PC-3 (cell line): ENCODE measurements at regions not wholly inside any gene's neighbourhood (a gene's known extent, or its start where the extent isn't known, plus 50 kb on each side); places are given as distances from the start of the nearest gene placed in this dataset.
"Not testable (repeated sequence)": the region's sequence is repeated elsewhere in the genome, so short reads cannot be mapped to it uniquely, and the experiment has no call there.

Experiments used
- ATAC-seq: fragments of 200-7000 bp; cut with Tn5 transposase; 2 replicates; pipeline ENCODE4 v1.9.1; 2020; ENCODE audit warnings: mild to moderate bottlenecking, moderate library complexity
- BruUV-seq: library from RNA; stranded (reverse); fragments of 400-500 nt; replicated peaks from 2 replicates; lab custom pipeline; 2021; lab: Mats Ljungman, UMichigan
- CTCF ChIA-PET: fragments of 300-600 bp; sonication (Branson Sonifier 250); formaldehyde crosslinking; loops from one replicate; lab custom pipeline; 2022; ENCODE audit warnings: antibody characterized with exemption; lab: Charles Lee
- POLR2A ChIA-PET: fragments of 300-600 bp; sonication (Branson Sonifier 250); formaldehyde crosslinking; loops from one replicate; lab custom pipeline; 2022; ENCODE audit warnings: antibody characterized with exemption; ENCODE audit not compliant: unreplicated experiment; lab: Charles Lee
- DNase-seq: peaks from one replicate; pipeline ENCODE4 v3.0.0-alpha.2; 2015
- H2AFZ ChIP-seq: fragments of 300-600 bp; sonication (generic); 2 replicates; pipeline ENCODE4 v1.6.0; 2016; ENCODE audit warnings: antibody characterized with exemption, low read length
- H3F3A ChIP-seq: fragments of 300-600 bp; sonication (generic); one replicate; pipeline ENCODE4 v1.6.0; 2017; ENCODE audit warnings: antibody characterized with exemption, low read length, control low read depth, mild to moderate bottlenecking; ENCODE audit not compliant: unreplicated experiment
- H3K27ac ChIP-seq: fragments of 300-600 bp; sonication (generic); 2 replicates; pipeline ENCODE4 v1.5.1; 2016; ENCODE audit warnings: mild to moderate bottlenecking, low read length
- H3K27me3 ChIP-seq: fragments of 300-600 bp; sonication (generic); 2 replicates; pipeline ENCODE4 v1.6.1; 2016; ENCODE audit warnings: low read length, mixed read lengths
- H3K36me3 ChIP-seq: fragments of 300-600 bp; sonication (generic); 2 replicates; pipeline ENCODE4 v1.6.1; 2016; ENCODE audit warnings: low read depth, mixed run types, low read length, mixed read lengths
- H3K4me1 ChIP-seq: fragments of 300-600 bp; sonication (generic); 2 replicates; pipeline ENCODE4 v1.5.1; 2016; ENCODE audit warnings: low read length; ENCODE audit not compliant: insufficient read depth
- H3K4me2 ChIP-seq: fragments of 300-600 bp; sonication (generic); 2 replicates; pipeline ENCODE4 v1.6.0; 2016; ENCODE audit warnings: low read length
- H3K4me3 ChIP-seq: fragments of 300-600 bp; sonication (generic); 2 replicates; pipeline ENCODE4 v1.5.1; 2016; ENCODE audit warnings: mild to moderate bottlenecking, low read length, mixed read lengths
- H3K79me2 ChIP-seq: fragments of 300-600 bp; sonication (generic); 2 replicates; pipeline ENCODE4 v1.6.1; 2017; ENCODE audit warnings: low read length, mixed read lengths
- H3K9ac ChIP-seq: fragments of 300-600 bp; sonication (generic); 2 replicates; pipeline ENCODE4 v1.6.0; 2016; ENCODE audit warnings: mild to moderate bottlenecking, low read length
- H3K9me2 ChIP-seq: fragments of 300-600 bp; sonication (generic); replicated peaks from 2 replicates; pipeline ENCODE4 v1.6.1; 2016; ENCODE audit warnings: mixed run types, low read length, mixed read lengths
- H3K9me3 ChIP-seq: fragments of 300-600 bp; sonication (generic); 2 replicates; pipeline ENCODE4 v1.6.1; 2016; ENCODE audit warnings: low read length, mixed read lengths
- H4K20me1 ChIP-seq: fragments of 300-600 bp; sonication (generic); 2 replicates; pipeline ENCODE4 v1.6.1; 2016; ENCODE audit warnings: low read length, mixed read lengths
- intact Hi-C: fragments of 100-400 bp; cut with micrococcal nuclease; formaldehyde crosslinking; loops from 2 replicates; pipeline ENCODE4 v1.9.0; 2023

DNA sequence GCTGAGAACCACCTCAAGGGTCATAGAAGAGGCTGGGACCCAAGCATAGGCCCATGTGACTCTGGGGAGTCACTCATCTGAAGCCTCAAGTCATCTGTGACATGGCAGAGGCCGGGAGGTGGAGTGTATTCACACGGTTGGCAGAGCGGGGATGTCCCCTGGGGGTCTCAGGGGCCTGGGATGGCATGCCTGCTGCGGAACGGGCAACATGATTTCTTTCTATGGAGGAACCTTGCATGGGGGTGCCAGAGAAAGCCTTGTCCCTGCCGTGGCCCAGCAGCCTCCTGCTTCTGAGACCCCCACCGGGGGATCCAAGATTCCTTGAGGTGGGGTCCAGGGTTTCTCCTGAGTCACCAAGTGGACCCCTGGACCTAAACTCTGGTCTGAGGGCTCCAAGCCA is 173.7 kb upstream of the TPTE start:
- H3K4me2 ChIP-seq, H4K20me1 ChIP-seq, H3K27ac ChIP-seq, H3F3A ChIP-seq, DNase-seq, H2AFZ ChIP-seq, intact Hi-C loops, H3K4me1 ChIP-seq, H3K4me3 ChIP-seq, H3K9me2 ChIP-seq, CTCF ChIA-PET, H3K79me2 ChIP-seq, H3K27me3 ChIP-seq, ATAC-seq, H3K36me3 ChIP-seq, H3K9ac ChIP-seq, POLR2A ChIA-PET, BruUV-seq: not testable (repeated sequence)
- H3K9me3 ChIP-seq: peaks cover 35% of the 10 kb centered on the region

DNA sequence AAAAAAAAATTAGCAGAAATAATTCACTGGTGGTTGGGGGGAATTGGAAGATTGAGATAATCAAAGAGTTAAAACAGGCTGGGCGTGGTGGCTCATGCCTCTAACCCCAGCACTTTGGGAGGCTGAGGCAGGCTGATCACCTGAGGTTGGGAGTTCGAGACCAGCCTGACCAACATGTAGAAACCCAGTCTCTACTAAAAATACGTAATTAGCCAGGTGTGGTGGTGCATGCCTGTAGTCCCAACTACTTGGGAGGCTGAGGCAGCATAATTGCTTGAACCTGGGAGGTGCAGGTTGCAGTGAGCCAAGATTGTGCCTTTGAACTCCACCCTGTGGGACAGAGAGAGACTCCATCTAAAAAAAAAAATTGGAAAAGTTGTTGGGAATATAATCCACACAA is 173.2 kb upstream of the TPTE start:
- CTCF ChIA-PET, H3K4me2 ChIP-seq, H3K4me3 ChIP-seq, DNase-seq, H3K27me3 ChIP-seq, H3F3A ChIP-seq, H3K9ac ChIP-seq, BruUV-seq, POLR2A ChIA-PET, H4K20me1 ChIP-seq, H3K27ac ChIP-seq, H2AFZ ChIP-seq, H3K36me3 ChIP-seq, ATAC-seq, H3K9me2 ChIP-seq, intact Hi-C loops, H3K79me2 ChIP-seq, H3K4me1 ChIP-seq: not testable (repeated sequence)
- peaks cover 35% of the 10 kb centered on the region for H3K9me3 ChIP-seq

DNA sequence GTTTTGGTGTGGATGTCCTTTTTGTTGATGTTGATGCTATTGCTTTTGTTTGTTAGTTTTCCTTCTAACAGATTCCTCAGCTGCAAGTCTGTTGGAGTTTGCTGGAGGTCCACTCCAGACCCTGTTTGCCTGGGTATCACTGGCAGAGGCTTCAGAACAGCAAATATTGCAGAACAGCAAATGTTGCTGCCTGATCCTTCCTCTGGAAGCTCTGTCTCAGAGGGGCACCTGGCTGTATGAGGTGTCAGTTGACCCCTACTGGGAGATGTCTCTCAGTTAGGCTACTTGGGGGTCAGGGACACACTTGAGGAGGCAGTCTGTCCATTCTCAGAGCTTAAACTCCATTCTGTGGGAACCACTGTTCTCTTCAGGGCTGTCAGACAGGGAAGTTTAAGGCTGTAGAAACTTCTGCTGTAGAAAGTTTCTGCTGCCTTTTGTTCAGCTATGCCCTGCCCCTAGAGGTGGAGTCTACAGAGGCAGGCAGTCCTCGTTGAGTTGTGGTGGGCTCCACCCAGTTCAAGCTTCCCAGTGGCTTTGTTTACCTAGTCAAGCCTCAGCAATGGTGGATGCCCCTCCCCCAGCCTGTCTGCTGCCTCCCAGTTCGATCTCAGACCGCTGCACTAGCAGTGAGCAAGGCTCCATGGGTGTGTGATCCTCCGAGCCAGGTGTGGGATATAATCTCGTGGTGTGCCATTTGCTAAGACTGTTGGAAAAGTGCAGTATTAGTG is 166.4 kb upstream of the TPTE start:
- H3K4me1 ChIP-seq, H3K9ac ChIP-seq, H2AFZ ChIP-seq, H4K20me1 ChIP-seq, H3K4me2 ChIP-seq, H3K4me3 ChIP-seq, intact Hi-C loops, H3K36me3 ChIP-seq, BruUV-seq, H3K79me2 ChIP-seq, POLR2A ChIA-PET, DNase-seq, CTCF ChIA-PET, H3K27ac ChIP-seq, H3F3A ChIP-seq, ATAC-seq, H3K27me3 ChIP-seq, H3K9me2 ChIP-seq: not testable (repeated sequence)
- peaks cover 36% of the 10 kb centered on the region for H3K9me3 ChIP-seq

DNA sequence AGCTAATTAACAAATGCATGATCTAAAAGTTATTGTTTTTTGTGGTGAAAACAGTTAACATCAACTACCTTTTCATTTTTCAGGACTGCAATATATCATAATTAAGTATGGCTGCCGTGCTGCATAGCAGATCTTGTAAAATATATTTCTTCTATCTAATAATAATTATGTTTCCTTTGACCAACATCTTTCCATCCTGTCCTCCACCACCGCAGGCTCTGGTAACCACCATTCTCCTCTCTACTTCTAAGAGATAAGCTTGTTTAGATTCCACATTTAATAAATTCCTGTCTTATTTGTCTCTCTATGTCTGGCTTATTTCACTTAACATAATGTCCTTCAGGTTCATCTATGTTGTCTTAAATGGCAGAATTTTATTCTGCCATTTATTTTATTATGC is 162.3 kb upstream of the TPTE start:
- CTCF ChIA-PET, H3K4me3 ChIP-seq, ATAC-seq, H2AFZ ChIP-seq, H3F3A ChIP-seq, H3K27ac ChIP-seq, POLR2A ChIA-PET, H3K9ac ChIP-seq, H3K4me2 ChIP-seq, H3K36me3 ChIP-seq, BruUV-seq, H3K79me2 ChIP-seq, H4K20me1 ChIP-seq, H3K4me1 ChIP-seq, intact Hi-C loops, H3K9me2 ChIP-seq, H3K27me3 ChIP-seq: not testable (repeated sequence)
- peak; percentile 1 for DNase-seq
- peaks cover 45% of the 10 kb centered on the region for H3K9me3 ChIP-seq

DNA sequence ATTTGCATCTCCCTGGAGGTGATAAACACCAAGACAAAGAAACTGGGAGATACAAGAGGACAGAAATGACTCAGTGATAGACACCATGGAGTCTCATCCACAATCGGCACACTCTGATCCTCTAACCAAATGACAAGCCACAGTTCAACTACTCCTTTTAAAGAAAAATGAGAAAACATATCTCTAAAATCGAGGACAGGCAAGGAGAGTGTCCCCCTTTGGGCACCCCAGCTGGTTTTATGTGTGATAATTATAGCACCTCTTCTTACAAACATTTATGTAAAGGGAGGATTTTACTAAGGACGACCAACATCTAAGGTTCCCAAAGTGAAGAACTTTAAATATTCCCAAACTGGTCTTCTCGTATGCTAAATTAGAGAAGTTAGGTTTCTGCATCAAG is 161.5 kb upstream of the TPTE start:
- intact Hi-C loops, H3F3A ChIP-seq, CTCF ChIA-PET, H3K9me2 ChIP-seq, H3K4me3 ChIP-seq, H4K20me1 ChIP-seq, H2AFZ ChIP-seq, H3K79me2 ChIP-seq, ATAC-seq, POLR2A ChIA-PET, H3K27ac ChIP-seq, H3K4me2 ChIP-seq, H3K36me3 ChIP-seq, H3K9ac ChIP-seq, H3K4me1 ChIP-seq, BruUV-seq, H3K27me3 ChIP-seq: not testable (repeated sequence)
- peak; percentile 3 for DNase-seq
- H3K9me3 ChIP-seq: peaks cover 41% of the 10 kb centered on the region

DNA sequence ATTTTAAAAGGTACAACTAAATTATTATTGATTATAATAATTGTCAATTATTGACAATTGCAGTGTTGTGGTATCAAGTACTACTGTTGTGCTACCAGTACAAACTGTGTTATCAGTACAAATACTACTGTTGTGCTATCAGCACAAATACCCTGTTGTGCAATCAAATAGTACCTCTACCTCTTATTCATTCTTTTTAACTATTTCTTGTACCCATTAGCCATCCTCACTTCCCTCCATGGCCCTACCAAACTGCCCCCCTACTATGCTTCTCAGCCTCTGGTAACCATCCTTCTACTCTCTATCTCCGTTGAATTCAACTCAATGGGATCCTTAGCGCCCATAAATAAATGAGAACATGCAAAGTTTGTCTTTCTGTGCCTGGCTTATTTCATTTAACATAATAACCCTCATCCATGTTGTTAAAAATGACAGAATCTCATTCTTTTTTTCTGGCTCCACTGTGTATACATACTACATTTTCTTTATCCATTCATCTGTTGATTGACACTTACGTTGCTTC is 160.1 kb upstream of the TPTE start:
- BruUV-seq, H3K79me2 ChIP-seq, H3K4me1 ChIP-seq, H3K4me3 ChIP-seq, CTCF ChIA-PET, ATAC-seq, H3K9me2 ChIP-seq, H3K27ac ChIP-seq, H3F3A ChIP-seq, H3K4me2 ChIP-seq, H3K36me3 ChIP-seq, DNase-seq, H3K9ac ChIP-seq, POLR2A ChIA-PET, intact Hi-C loops, H3K27me3 ChIP-seq, H2AFZ ChIP-seq, H4K20me1 ChIP-seq: not testable (repeated sequence)
- H3K9me3 ChIP-seq: peaks cover 35% of the 10 kb centered on the region
